Osteoblast (primary cell): ENCODE measurements at regions not wholly inside any gene's neighbourhood (a gene's known extent, or its start where the extent isn't known, plus 50 kb on each side); places are given as distances from the start of the nearest gene placed in this dataset.
A peak's percentile ranks its signal among the peaks of the same experiment; 100 is the strongest.

Source experiments
- DNase-seq: peaks from one replicate; pipeline ENCODE4 v3.0.0; 2011; ENCODE audit warnings: low spot score, mixed read lengths; ENCODE audit not compliant: insufficient read length; ENCODE audit errors: missing footprints
- H2AFZ ChIP-seq: 2 replicates; pipeline ENCODE4 v1.6.0; 2011; ENCODE audit warnings: mild to moderate bottlenecking, low read length
- H3K27ac ChIP-seq: 2 replicates; pipeline ENCODE4 v1.5.1; 2011; ENCODE audit warnings: mild to moderate bottlenecking, low read depth, low read length, moderate library complexity
- H3K27me3 ChIP-seq: 2 replicates; pipeline ENCODE4 v1.6.0; 2012; ENCODE audit warnings: mild to moderate bottlenecking, control low read depth, inconsistent platforms, low read length, moderate library complexity; ENCODE audit not compliant: insufficient read depth
- H3K36me3 ChIP-seq: 2 replicates; pipeline ENCODE4 v1.5.1; 2011; ENCODE audit warnings: mild to moderate bottlenecking, low read length, control low read depth, moderate library complexity; ENCODE audit not compliant: insufficient read depth
- H3K4me1 ChIP-seq: 2 replicates; pipeline ENCODE4 v1.5.1; 2011; ENCODE audit warnings: mild to moderate bottlenecking, low read length, control low read depth, moderate library complexity; ENCODE audit not compliant: insufficient read depth
- H3K4me2 ChIP-seq: 2 replicates; pipeline ENCODE4 v1.6.0; 2011; ENCODE audit warnings: mild to moderate bottlenecking, low read length; ENCODE audit not compliant: insufficient read depth
- H3K4me3 ChIP-seq: fragments of 200-600 bp; sonication (generic); 3 replicates; pipeline ENCODE4 v1.5.1; 2012; ENCODE audit warnings: mild to moderate bottlenecking, low read length, inconsistent platforms; ENCODE audit not compliant: insufficient read depth
- H3K79me2 ChIP-seq: 2 replicates; pipeline ENCODE4 v1.6.0; 2012; ENCODE audit warnings: mild to moderate bottlenecking, low read length, control low read depth, inconsistent platforms; ENCODE audit not compliant: insufficient read depth
- H3K9me3 ChIP-seq: 2 replicates; pipeline ENCODE4 v1.5.1; 2011; ENCODE audit warnings: low read depth, low read length, control low read depth
- H4K20me1 ChIP-seq: 2 replicates; pipeline ENCODE4 v1.6.0; 2012; ENCODE audit warnings: mild to moderate bottlenecking, low read length, control low read depth; ENCODE audit not compliant: insufficient read depth
- CTCF ChIP-seq: IDR thresholded peaks from 2 replicates; pipeline ENCODE4 v1.5.1; 2011; ENCODE audit warnings: mild to moderate bottlenecking, low read depth, low read length, moderate library complexity; ENCODE audit errors: extremely low read depth

DNA sequence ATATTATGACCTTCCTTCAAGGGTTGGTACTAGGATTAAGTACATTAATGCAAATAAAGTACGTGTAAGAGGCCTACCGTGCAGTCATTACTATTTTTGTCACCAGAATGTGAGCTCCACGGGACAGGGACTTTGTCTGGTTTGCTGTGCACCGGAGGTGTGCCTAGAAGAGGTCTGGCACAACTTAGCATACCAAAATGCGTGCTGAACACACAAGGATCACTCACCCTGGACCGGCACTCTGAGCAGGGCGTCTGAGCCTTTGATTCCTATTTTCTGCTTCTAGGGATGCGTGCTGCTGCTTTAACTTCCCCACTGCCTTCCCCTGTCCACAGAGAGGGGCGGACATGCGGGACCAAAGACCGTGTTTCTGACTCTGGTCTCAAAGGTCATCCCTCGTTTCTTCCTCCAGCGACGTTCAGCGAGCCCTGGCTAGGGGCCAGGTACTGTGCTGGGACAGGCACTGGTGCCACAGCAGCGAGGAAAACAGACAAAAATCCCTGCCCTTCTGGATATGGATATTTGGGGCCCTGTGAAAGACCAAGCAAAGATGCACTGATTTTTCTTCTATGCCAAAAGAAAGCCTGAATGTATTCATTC, 222.7 kb downstream of the BMP7 start:
- no peak for DNase-seq
- no peak overlapping the region for H3K27ac ChIP-seq
- no peak overlapping the region for H3K4me3 ChIP-seq
- no peaks in the 10 kb centered on the region for H3K79me2 ChIP-seq
- no peaks in the 10 kb centered on the region for H3K36me3 ChIP-seq
- no peak overlapping the region for H3K4me2 ChIP-seq
- H3K9me3 ChIP-seq = no peaks in the 10 kb centered on the region
- H3K27me3 ChIP-seq = no peaks in the 10 kb centered on the region
- no peak for TF ChIP-seq CTCF
- H3K4me1 ChIP-seq = no peaks in the 10 kb centered on the region
- no peaks in the 10 kb centered on the region for H4K20me1 ChIP-seq
- no peak overlapping the region for H2AFZ ChIP-seq

DNA sequence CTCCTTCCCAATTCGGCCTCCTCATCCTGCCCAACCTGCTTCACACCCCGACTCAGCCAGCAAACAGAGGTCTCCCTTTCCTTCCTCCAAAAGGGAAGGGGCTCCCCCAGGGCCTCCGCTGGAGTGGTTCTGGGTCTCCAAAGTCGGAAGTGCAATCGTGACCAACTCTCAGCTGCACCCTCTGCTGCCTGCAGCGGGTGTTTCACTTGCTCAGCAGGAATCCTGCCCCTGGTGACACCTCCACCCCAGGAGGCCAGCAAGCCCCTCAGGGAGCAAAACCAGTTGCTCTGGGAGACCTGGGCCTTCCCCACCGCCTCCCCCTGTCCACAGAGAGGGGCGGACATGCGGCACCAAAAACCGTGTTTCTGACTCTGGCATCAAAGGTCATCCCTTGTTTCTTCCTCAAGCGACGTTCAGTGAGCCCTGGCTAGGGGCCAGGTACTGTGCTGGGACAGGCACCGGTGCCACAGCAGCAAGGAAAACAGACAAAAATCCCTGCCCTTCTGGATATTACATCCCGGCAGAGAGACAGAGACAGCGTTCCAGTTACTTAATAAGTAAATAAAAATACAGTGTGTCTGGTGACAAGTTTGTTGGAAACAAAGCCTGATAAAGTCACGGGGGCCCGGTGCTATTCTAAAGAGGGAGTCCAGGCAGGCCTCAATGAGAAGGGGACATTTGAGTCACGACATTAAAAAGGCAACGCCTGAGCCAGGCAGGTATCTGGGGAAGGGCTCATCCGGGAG, 219.0 kb downstream of the BMP7 start:
- Histone ChIP-seq H4K20me1 (no peaks in the 10 kb centered on the region), H3K4me3 (no peak overlapping the region), H3K4me1 (no peaks in the 10 kb centered on the region), H2AFZ (no peak overlapping the region), H3K36me3 (no peaks in the 10 kb centered on the region), H3K27ac (no peak overlapping the region), H3K9me3 (no peaks in the 10 kb centered on the region), H3K79me2 (no peaks in the 10 kb centered on the region), H3K4me2 (no peak overlapping the region), H3K27me3 (no peaks in the 10 kb centered on the region)
- no peak for TF ChIP-seq CTCF
- no peak for DNase-seq

DNA sequence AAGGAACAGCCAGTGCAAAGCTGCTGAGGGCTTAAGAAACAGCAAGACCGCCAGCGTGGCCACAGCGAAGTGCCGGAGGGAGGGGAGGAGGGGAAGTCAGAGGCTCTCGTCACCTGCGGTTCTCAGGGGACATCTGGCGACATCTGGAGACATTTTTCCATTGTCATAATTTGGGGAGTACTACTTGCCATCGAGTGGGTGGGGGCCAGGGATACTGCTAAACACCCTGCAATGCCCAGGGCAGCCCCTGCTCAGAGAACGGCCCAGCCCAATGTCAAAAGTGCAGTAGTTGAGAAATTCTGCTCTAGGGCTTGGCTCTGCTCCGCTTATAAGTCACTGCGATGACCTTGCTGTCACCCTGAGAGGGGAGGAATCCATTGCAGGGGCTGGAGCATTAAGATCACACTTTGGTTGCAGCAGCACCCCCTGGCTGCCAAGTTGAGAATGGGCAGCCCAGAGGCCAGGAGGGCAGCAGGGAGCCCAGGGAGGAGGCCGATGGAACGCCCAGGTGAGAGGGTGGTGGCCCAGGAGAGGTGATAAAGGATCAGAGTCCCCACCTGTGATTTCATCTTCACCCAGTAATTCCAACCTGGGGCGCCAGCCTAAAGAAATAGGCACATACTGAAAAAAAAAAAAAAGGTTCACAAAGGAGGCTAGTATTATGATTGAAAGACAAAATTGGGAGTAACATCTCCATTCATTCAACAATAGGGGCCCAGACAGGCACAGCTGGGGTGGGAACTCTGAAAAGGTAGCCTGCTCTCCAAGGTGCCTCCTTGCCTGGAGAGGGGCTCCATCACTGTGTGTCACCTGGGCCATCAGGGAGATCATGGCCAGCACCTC, 218.2 kb downstream of the BMP7 start:
- DNase-seq = no peak
- H3K4me2 ChIP-seq = no peak overlapping the region

More for the DNA sequence above, 218.2 kb downstream of the BMP7 start:
- H3K27me3 ChIP-seq = no peaks in the 10 kb centered on the region
- no peaks in the 10 kb centered on the region for H3K36me3 ChIP-seq
- TF ChIP-seq CTCF = peak; percentile 47
- H3K79me2 ChIP-seq = no peaks in the 10 kb centered on the region
- H3K27ac ChIP-seq = no peak overlapping the region
- no peak overlapping the region for H3K4me3 ChIP-seq
- no peaks in the 10 kb centered on the region for H4K20me1 ChIP-seq
- no peaks in the 10 kb centered on the region for H3K9me3 ChIP-seq
- H2AFZ ChIP-seq = no peak overlapping the region
- H3K4me1 ChIP-seq = no peaks in the 10 kb centered on the region
